K562 (cell line): ENCODE measurements at regions not wholly inside any gene's neighbourhood (a gene's known extent, or its start where the extent isn't known, plus 50 kb on each side); places are given as distances from the start of the nearest gene placed in this dataset.
A peak's percentile ranks its signal among the peaks of the same experiment; 100 is the strongest.

ENCODE experiments used
- CEBPG ChIP-seq, 3 experiments: fragments of 200-800 bp in 1 of 3; sonication (Bioruptor generic) in 1 of 3; sonication (generic) in 1 of 3; formaldehyde crosslinking in 1 of 3; IDR thresholded peaks in 2 of 3; conservative IDR thresholded peaks in 1 of 3; 2 replicates each; pipeline versions ENCODE4 v1.6.1 to v1.8.0; 2016 to 2022; ENCODE audit warnings: missing compliant biosample characterization in 2 of 3, missing genetic modification characterization in 2 of 3, mild to moderate bottlenecking in 1 of 3, missing genetic modification reagents in 1 of 3
- E2F3 ChIP-seq: fragments of 250-450 bp; sonication (Bioruptor Pico); IDR thresholded peaks from 2 replicates; pipeline ENCODE4 v1.4.0; 2020; ENCODE audit warnings: mild to moderate bottlenecking
- GABPA ChIP-seq: fragments of 200-800 bp; sonication (Bioruptor generic); conservative IDR thresholded peaks from 2 replicates; pipeline ENCODE4 v1.6.1; 2016; ENCODE audit warnings: low read depth, missing genetic modification characterization, missing compliant biosample characterization
- IFI16 ChIP-seq: fragments of 250-450 bp; sonication (Bioruptor Pico); IDR thresholded peaks from 2 replicates; pipeline ENCODE4 v2.1.2; 2022; ENCODE audit warnings: mild to moderate bottlenecking, inconsistent platforms
- IRF9 ChIP-seq: fragments of 450-650 bp; IDR thresholded peaks from 2 replicates; pipeline ENCODE4 v1.6.1; 2016; ENCODE audit warnings: missing biosample characterization, missing genetic modification characterization
- NCOA4 ChIP-seq: fragments of 450-650 bp; IDR thresholded peaks from 2 replicates; pipeline ENCODE4 v1.6.1; 2018; ENCODE audit warnings: mild to moderate bottlenecking; ENCODE audit not compliant: partially characterized antibody
- RHOXF2B ChIP-seq: fragments of 250-450 bp; sonication (Bioruptor Pico); conservative IDR thresholded peaks from 2 replicates; pipeline ENCODE4 v1.5.1; 2021
- STAT6 ChIP-seq: sonication (generic); formaldehyde crosslinking; IDR thresholded peaks from 2 replicates; pipeline ENCODE4 v1.8.1; 2023; ENCODE audit warnings: mild to moderate bottlenecking, missing genetic modification reagents
- U2AF2 ChIP-seq: fragments of 200-400 bp; formaldehyde crosslinking; optimal IDR thresholded peaks from 2 replicates; pipeline ENCODE3; 2017; ENCODE audit warnings: low read depth, mild to moderate bottlenecking, low read length
- ZBTB17 ChIP-seq: fragments of 450-650 bp; formaldehyde crosslinking; IDR thresholded peaks from 2 replicates; pipeline ENCODE4 v1.4.0; 2020; ENCODE audit warnings: mild to moderate bottlenecking
- ZNF23 ChIP-seq: fragments of 250-450 bp; sonication (Bioruptor Pico); IDR thresholded peaks from 2 replicates; pipeline ENCODE4 v1.4.0; 2020; ENCODE audit warnings: mild to moderate bottlenecking
- ZNF282 ChIP-seq: sonication (generic); formaldehyde crosslinking; IDR thresholded peaks from 2 replicates; pipeline ENCODE4 v1.8.1; 2023; ENCODE audit warnings: missing genetic modification reagents
- ZNF830 ChIP-seq: fragments of 250-450 bp; sonication (Bioruptor Pico); IDR thresholded peaks from 2 replicates; pipeline ENCODE4 v1.5.0; 2021; ENCODE audit warnings: mild to moderate bottlenecking
- ZSCAN32 ChIP-seq: fragments of 450-650 bp; formaldehyde crosslinking; IDR thresholded peaks from 2 replicates; pipeline ENCODE4 v1.4.0; 2020; ENCODE audit warnings: mild to moderate bottlenecking, moderate library complexity
- TF ChIP-seq, protein P1 (sequence below): fragments of 250-450 bp; sonication (Bioruptor Pico); IDR thresholded peaks from 2 replicates; pipeline ENCODE4 v1.4.0; 2020; ENCODE audit warnings: mild to moderate bottlenecking
- TF ChIP-seq, protein P2 (sequence below): sonication (generic); formaldehyde crosslinking; IDR thresholded peaks from 2 replicates; pipeline ENCODE4 v1.4.0; 2020; ENCODE audit warnings: mild to moderate bottlenecking, missing genetic modification reagents

- TF ChIP-seq STAT6 (CRISPR knock-in tag): no peak
- no peak for TF ChIP-seq NCOA4
- peak; percentile 42; the same call in 1 of the 2 replicates for TF ChIP-seq GABPA (tag)
- TF ChIP-seq RHOXF2B (CRISPR knock-in tag): no peak
- no peak; the same call in 1 of the 2 replicates for TF ChIP-seq IRF9
- TF ChIP-seq ZNF23: no peak
- TF ChIP-seq, protein P1, sequence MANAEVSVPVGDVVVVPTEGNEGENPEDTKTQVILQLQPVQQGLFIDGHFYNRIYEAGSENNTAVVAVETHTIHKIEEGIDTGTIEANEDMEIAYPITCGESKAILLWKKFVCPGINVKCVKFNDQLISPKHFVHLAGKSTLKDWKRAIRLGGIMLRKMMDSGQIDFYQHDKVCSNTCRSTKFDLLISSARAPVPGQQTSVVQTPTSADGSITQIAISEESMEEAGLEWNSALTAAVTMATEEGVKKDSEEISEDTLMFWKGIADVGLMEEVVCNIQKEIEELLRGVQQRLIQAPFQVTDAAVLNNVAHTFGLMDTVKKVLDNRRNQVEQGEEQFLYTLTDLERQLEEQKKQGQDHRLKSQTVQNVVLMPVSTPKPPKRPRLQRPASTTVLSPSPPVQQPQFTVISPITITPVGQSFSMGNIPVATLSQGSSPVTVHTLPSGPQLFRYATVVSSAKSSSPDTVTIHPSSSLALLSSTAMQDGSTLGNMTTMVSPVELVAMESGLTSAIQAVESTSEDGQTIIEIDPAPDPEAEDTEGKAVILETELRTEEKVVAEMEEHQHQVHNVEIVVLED (CRISPR knock-in tag): no peak
- peak; percentile 82 for TF ChIP-seq CEBPG (CRISPR knock-in tag; IDR thresholded peaks at IDR 0.05)
- peak; percentile 89 to 95 for TF ChIP-seq CEBPG (tag; conservative IDR thresholded peaks at IDR 0.05 in 1 of 2, IDR thresholded peaks at IDR 0.05 in 1 of 2)
- TF ChIP-seq, protein P2, sequence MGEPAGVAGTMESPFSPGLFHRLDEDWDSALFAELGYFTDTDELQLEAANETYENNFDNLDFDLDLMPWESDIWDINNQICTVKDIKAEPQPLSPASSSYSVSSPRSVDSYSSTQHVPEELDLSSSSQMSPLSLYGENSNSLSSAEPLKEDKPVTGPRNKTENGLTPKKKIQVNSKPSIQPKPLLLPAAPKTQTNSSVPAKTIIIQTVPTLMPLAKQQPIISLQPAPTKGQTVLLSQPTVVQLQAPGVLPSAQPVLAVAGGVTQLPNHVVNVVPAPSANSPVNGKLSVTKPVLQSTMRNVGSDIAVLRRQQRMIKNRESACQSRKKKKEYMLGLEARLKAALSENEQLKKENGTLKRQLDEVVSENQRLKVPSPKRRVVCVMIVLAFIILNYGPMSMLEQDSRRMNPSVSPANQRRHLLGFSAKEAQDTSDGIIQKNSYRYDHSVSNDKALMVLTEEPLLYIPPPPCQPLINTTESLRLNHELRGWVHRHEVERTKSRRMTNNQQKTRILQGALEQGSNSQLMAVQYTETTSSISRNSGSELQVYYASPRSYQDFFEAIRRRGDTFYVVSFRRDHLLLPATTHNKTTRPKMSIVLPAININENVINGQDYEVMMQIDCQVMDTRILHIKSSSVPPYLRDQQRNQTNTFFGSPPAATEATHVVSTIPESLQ (CRISPR knock-in tag): no peak; the same call in 1 of the 2 replicates
- peak; percentile 95 for TF ChIP-seq ZBTB17 (CRISPR knock-in tag)
- TF ChIP-seq IFI16: no peak
- TF ChIP-seq ZNF282 (CRISPR knock-in tag): no peak
- TF ChIP-seq E2F3: no peak; the same call in 1 of the 2 replicates
- no peak for TF ChIP-seq ZSCAN32 (CRISPR knock-in tag)
- TF ChIP-seq U2AF2: no peak
- TF ChIP-seq ZNF830 (CRISPR knock-in tag): no peak
Observed at GRCh38 chr1:8197493-8198282, 120.2 kb upstream of the SLC45A1 start (continued).
